ENCODE measurements at regions not wholly inside any gene's neighbourhood (a gene's known extent, or its start where the extent isn't known, plus 50 kb on each side); places are given as distances from the start of the nearest gene placed in this dataset.

DNA sequence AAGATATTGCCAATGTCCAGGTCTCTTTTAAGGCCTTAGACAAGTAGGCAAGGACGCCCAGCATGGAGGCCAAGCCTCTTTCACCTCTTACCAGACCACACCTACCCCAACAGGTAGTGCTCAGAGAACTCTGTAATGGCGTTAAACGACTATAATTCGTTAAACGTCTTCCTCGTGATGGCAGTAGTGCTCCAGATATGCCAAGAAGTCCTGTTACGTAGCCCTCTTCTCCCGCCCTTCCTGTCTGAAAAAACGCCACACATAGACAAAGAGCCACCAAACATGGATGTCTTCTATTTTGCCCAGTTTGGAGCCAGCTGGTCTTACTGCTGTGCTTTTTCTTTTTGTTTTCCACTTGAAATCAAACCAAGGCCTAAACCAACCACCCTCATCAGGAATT, 190.7 kb downstream of the OR13H1 start:
- H3K9me3 Mint-ChIP-seq (ENCODE audit: unreplicated experiment), result no peaks in the 10 kb centered on the region
- no peaks in the 10 kb centered on the region for H3K27me3 Mint-ChIP-seq (ENCODE audit: unreplicated experiment)
- DNase-seq, result no peak
- H3K4me3 Mint-ChIP-seq (ENCODE audit: unreplicated experiment), result no peak overlapping the region
- no peaks in the 10 kb centered on the region for H3K36me3 Mint-ChIP-seq (ENCODE audit: unreplicated experiment)
- no peaks in the 10 kb centered on the region for H3K4me1 Mint-ChIP-seq (ENCODE audit: low read depth, unreplicated experiment)
- no peak for TF ChIP-seq CTCF (IDR thresholded peaks at IDR 0.05; ENCODE audit: partially characterized antibody, unreplicated experiment)
- no peak overlapping the region for H3K27ac Mint-ChIP-seq (ENCODE audit: unreplicated experiment)

DNA sequence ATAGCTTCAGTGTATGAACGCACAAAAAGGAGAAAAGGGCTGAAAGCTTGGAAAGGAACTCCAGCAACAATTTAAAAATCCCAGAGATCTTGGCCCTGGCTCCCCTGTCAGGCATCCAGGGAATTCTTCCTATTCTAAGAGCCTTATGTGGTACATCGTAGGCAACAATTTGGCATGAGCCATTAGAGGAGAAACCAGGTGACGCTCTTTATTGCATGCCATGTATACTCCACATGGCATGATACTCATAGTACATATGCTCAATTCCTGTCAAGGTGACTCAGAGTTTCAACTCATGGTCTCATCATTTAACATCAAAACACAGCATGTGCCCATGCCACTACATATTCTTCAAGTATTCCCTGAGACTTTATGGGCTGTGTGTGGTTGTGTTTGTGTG, 191.3 kb downstream of the OR13H1 start:
- no peaks in the 10 kb centered on the region for H3K27me3 Mint-ChIP-seq (ENCODE audit: unreplicated experiment)
- no peaks in the 10 kb centered on the region for H3K36me3 Mint-ChIP-seq (ENCODE audit: unreplicated experiment)
- no peak overlapping the region for H3K4me3 Mint-ChIP-seq (ENCODE audit: unreplicated experiment)
- no peak overlapping the region for H3K27ac Mint-ChIP-seq (ENCODE audit: unreplicated experiment)
- no peak for TF ChIP-seq CTCF (IDR thresholded peaks at IDR 0.05; ENCODE audit: partially characterized antibody, unreplicated experiment)
- DNase-seq, result no peak
- no peaks in the 10 kb centered on the region for H3K9me3 Mint-ChIP-seq (ENCODE audit: unreplicated experiment)
- H3K4me1 Mint-ChIP-seq (ENCODE audit: low read depth, unreplicated experiment), result no peaks in the 10 kb centered on the region

- H3K9me3 Mint-ChIP-seq (ENCODE audit: unreplicated experiment), result peaks cover 3% of the 10 kb centered on the region
- H3K4me3 Mint-ChIP-seq (ENCODE audit: unreplicated experiment), result no peak overlapping the region
- H3K36me3 Mint-ChIP-seq (ENCODE audit: unreplicated experiment), result peaks cover 6% of the 10 kb centered on the region
- no peak for DNase-seq
- H3K27me3 Mint-ChIP-seq (ENCODE audit: unreplicated experiment), result no peaks in the 10 kb centered on the region
- TF ChIP-seq CTCF (IDR thresholded peaks at IDR 0.05; ENCODE audit: partially characterized antibody, unreplicated experiment), result no peak
- no peak overlapping the region for H3K27ac Mint-ChIP-seq (ENCODE audit: unreplicated experiment)
- H3K4me1 Mint-ChIP-seq (ENCODE audit: low read depth, unreplicated experiment), result no peaks in the 10 kb centered on the region
These were observed 195.9 kb downstream of the OR13H1 start for GRCh38 chrX:131739823-131740222.

DNA sequence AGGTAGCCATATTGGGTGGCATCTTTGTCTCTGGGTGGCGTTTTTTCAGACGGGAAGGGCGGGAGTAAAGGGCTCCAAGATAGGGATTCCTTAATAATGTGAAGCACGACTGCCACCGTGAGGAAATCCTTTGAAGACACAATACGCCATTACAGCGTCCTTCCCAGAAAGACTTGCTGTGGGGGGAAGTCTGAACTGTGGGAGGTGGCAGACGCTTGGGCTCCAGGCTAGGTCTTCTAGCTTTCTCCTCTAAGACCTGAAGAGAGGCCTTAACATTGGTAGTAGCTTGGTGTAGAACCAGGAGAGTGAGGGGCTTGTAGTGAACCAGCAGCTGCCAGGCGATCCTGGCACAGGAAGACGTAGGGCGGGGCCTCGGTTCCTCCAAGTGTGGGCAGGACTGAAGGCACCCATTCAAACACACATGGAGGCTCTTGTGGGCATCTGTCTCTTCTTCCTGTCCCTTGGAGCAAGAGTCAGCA, 197.3 kb downstream of the OR13H1 start:
- H3K27ac Mint-ChIP-seq (ENCODE audit: unreplicated experiment), result no peak overlapping the region
- H3K4me3 Mint-ChIP-seq (ENCODE audit: unreplicated experiment), result no peak overlapping the region
- peaks cover 6% of the 10 kb centered on the region for H3K36me3 Mint-ChIP-seq (ENCODE audit: unreplicated experiment)
- H3K27me3 Mint-ChIP-seq (ENCODE audit: unreplicated experiment), result no peaks in the 10 kb centered on the region
- no peak for TF ChIP-seq CTCF (IDR thresholded peaks at IDR 0.05; ENCODE audit: partially characterized antibody, unreplicated experiment)
- H3K4me1 Mint-ChIP-seq (ENCODE audit: low read depth, unreplicated experiment), result no peaks in the 10 kb centered on the region
- no peak for DNase-seq
- peaks cover 3% of the 10 kb centered on the region for H3K9me3 Mint-ChIP-seq (ENCODE audit: unreplicated experiment)

DNA sequence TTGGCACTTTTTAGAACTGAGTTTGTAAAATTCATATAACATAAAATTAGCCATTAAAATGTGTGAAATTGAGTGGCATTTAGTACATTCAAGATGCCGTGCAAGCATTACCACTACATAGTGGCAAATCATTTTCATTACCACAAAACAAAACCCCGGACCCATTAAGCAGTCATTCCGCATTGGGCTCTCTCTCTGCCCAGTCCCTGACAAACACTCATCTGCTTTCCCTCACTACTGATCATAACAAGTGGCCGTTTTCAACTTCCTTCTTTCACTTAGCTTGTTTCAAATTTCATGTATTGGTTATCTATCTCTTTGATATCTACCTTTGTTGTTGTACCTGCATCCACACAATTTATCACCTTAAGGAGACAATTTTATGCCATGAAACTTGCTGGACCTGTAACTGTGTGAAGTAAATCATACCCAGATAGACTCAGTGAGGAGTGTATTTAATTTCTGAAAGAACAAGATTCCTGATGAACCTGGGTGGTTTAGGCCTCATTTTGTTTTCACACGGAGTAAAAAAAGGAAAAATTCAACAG, 202.1 kb downstream of the OR13H1 start:
- no peak for TF ChIP-seq CTCF (IDR thresholded peaks at IDR 0.05; ENCODE audit: partially characterized antibody, unreplicated experiment)
- no peak overlapping the region for H3K27ac Mint-ChIP-seq (ENCODE audit: unreplicated experiment)
- no peak overlapping the region for H3K4me3 Mint-ChIP-seq (ENCODE audit: unreplicated experiment)
- no peaks in the 10 kb centered on the region for H3K27me3 Mint-ChIP-seq (ENCODE audit: unreplicated experiment)
- H3K9me3 Mint-ChIP-seq (ENCODE audit: unreplicated experiment), result no peaks in the 10 kb centered on the region
- DNase-seq, result no peak
- no peaks in the 10 kb centered on the region for H3K36me3 Mint-ChIP-seq (ENCODE audit: unreplicated experiment)
- H3K4me1 Mint-ChIP-seq (ENCODE audit: low read depth, unreplicated experiment), result no peaks in the 10 kb centered on the region
